ENCODE measurements at regions not wholly inside any gene's neighbourhood (a gene's known extent, or its start where the extent isn't known, plus 50 kb on each side); places are given as distances from the start of the nearest gene placed in this dataset.

DNA sequence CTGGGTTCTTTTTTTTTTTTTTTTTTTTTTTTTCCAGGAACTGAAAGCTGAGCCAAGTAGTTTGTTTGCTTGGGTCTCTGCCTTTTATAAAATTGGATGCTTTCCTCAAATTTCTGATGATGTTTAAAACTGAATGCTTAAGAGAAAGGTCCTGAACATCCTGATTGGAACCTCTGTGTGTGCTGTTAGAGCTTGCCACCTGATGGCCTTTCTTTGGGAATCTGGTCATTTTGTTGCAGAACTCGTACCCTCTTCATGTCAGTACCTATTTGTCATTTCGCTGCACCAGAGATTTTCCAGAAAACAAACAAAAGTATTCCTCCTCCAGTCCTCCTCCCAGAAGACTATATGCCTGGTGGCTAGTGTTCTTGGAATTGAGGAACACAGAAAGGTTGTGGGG, 81.2 kb upstream of the KLF12 start:
- TF ChIP-seq EZH2phosphoT487 (IDR thresholded peaks at IDR 0.05; ENCODE audit: borderline replicate concordance, low read length): no peak
- no peak for TF ChIP-seq CTCF (IDR thresholded peaks at IDR 0.05; ENCODE audit: low read depth, low read length, poor library complexity, severe bottlenecking)
